Uterus (tissue), 2 donors: ENCODE measurements at regions not wholly inside any gene's neighbourhood (a gene's known extent, or its start where the extent isn't known, plus 50 kb on each side); places are given as distances from the start of the nearest gene placed in this dataset.

Experiments used
- CTCF ChIP-seq, 4 experiments: fragments of 200-600 bp in 2 of 4; fragments of 450-650 bp in 2 of 4; sonication (generic) in 2 of 4; IDR thresholded peaks; one replicate each; pipeline ENCODE4 v1.5.1; 2016 to 2019; ENCODE audit warnings: antibody characterized with exemption in 4 of 4, mild to moderate bottlenecking in 2 of 4, moderate library complexity in 1 of 4
- POLR2A ChIP-seq, 2 donors: fragments of 450-650 bp; IDR thresholded peaks; one replicate each; pipeline ENCODE4 v1.6.1; 2016; ENCODE audit warnings: antibody characterized with exemption in 2 of 2, mild to moderate bottlenecking in 1 of 2, moderate library complexity in 1 of 2

- TF ChIP-seq CTCF (IDR thresholded peaks at IDR 0.05) = no peak
- TF ChIP-seq POLR2A (IDR thresholded peaks at IDR 0.05) = no peak
Observed at GRCh38 chr5:155625315-155625714, 611.8 kb downstream of the KIF4B start.
